ENCODE measurements at regions not wholly inside any gene's neighbourhood (a gene's known extent, or its start where the extent isn't known, plus 50 kb on each side); places are given as distances from the start of the nearest gene placed in this dataset.
"Not testable (repeated sequence)": the region's sequence is repeated elsewhere in the genome, so short reads cannot be mapped to it uniquely, and the experiment has no call there.

GRCh38 chr2:57333221-57333620 lies 713.4 kb upstream of the VRK2 start:
- H3K4me3 ChIP-seq (ENCODE audit: low read depth, low read length), result no peak overlapping the region
- DNase-seq (ENCODE audit: low read depth), result no peak

- H3K4me3 ChIP-seq (ENCODE audit: low read depth, low read length), result no peak overlapping the region
- DNase-seq (ENCODE audit: low read depth), result no peak
These were observed 703.1 kb upstream of the VRK2 start for GRCh38 chr2:57343391-57344006.

GRCh38 chr2:57368190-57368589 lies 678.4 kb upstream of the VRK2 start:
- H3K4me3 ChIP-seq (ENCODE audit: low read depth, low read length), result no peak overlapping the region
- DNase-seq (ENCODE audit: low read depth), result no peak

- DNase-seq (ENCODE audit: low read depth), result peak; percentile 3
These were observed 675.6 kb upstream of the VRK2 start for GRCh38 chr2:57370882-57371585.

GRCh38 chr2:57372237-57372984 lies 674.2 kb upstream of the VRK2 start:
- DNase-seq (ENCODE audit: low read depth), result no peak
- no peak overlapping the region for H3K4me3 ChIP-seq (ENCODE audit: low read depth, low read length)

More at GRCh38 chr2:57370882-57371585, 675.6 kb upstream of the VRK2 start:
- no peak overlapping the region for H3K4me3 ChIP-seq (ENCODE audit: low read depth, low read length)

- DNase-seq (ENCODE audit: low read depth), result peak; percentile 49
- no peak overlapping the region for H3K4me3 ChIP-seq (ENCODE audit: low read depth, low read length)
These were observed 673.1 kb upstream of the VRK2 start for GRCh38 chr2:57373530-57373929.

- no peak for DNase-seq (ENCODE audit: low read depth)
These were observed 669.6 kb upstream of the VRK2 start for GRCh38 chr2:57376985-57377384.

GRCh38 chr2:57386305-57386704 lies 660.3 kb upstream of the VRK2 start:
- H3K4me3 ChIP-seq (ENCODE audit: low read depth, low read length), result no peak overlapping the region
- no peak for DNase-seq (ENCODE audit: low read depth)

More at GRCh38 chr2:57376985-57377384, 669.6 kb upstream of the VRK2 start:
- H3K4me3 ChIP-seq (ENCODE audit: low read depth, low read length), result no peak overlapping the region

- H3K4me3 ChIP-seq (ENCODE audit: low read depth, low read length), result no peak overlapping the region
- DNase-seq (ENCODE audit: low read depth), result no peak
These were observed 650.1 kb upstream of the VRK2 start for GRCh38 chr2:57396355-57397098.

GRCh38 chr2:57397550-57398360 lies 648.9 kb upstream of the VRK2 start:
- no peak overlapping the region for H3K4me3 ChIP-seq (ENCODE audit: low read depth, low read length)
- DNase-seq (ENCODE audit: low read depth), result no peak

- DNase-seq (ENCODE audit: low read depth), result no peak
These were observed 647.5 kb upstream of the VRK2 start for GRCh38 chr2:57399057-57399456.

GRCh38 chr2:57402096-57402495 lies 644.5 kb upstream of the VRK2 start:
- no peak for DNase-seq (ENCODE audit: low read depth)
- H3K4me3 ChIP-seq (ENCODE audit: low read depth, low read length), result no peak overlapping the region

More at GRCh38 chr2:57399057-57399456, 647.5 kb upstream of the VRK2 start:
- no peak overlapping the region for H3K4me3 ChIP-seq (ENCODE audit: low read depth, low read length)

- DNase-seq (ENCODE audit: low read depth), result no peak
- H3K4me3 ChIP-seq (ENCODE audit: low read depth, low read length), result no peak overlapping the region
These were observed 643.9 kb upstream of the VRK2 start for GRCh38 chr2:57402755-57403154.

GRCh38 chr2:57407772-57408201 lies 638.8 kb upstream of the VRK2 start:
- H3K4me3 ChIP-seq (ENCODE audit: low read depth, low read length), result no peak overlapping the region
- DNase-seq (ENCODE audit: low read depth), result no peak

- DNase-seq (ENCODE audit: low read depth), result no peak
- no peak overlapping the region for H3K4me3 ChIP-seq (ENCODE audit: low read depth, low read length)
These were observed 638.0 kb upstream of the VRK2 start for GRCh38 chr2:57408587-57408986.

GRCh38 chr2:57417007-57417406 lies 629.6 kb upstream of the VRK2 start:
- no peak for DNase-seq (ENCODE audit: low read depth)
- no peak overlapping the region for H3K4me3 ChIP-seq (ENCODE audit: low read depth, low read length)

- not testable (repeated sequence) for H3K4me3 ChIP-seq (ENCODE audit: low read depth, low read length); DNase-seq (ENCODE audit: low read depth)
These were observed 627.7 kb upstream of the VRK2 start for GRCh38 chr2:57418859-57419346.

- DNase-seq (ENCODE audit: low read depth), result no peak
These were observed 616.8 kb upstream of the VRK2 start for GRCh38 chr2:57429831-57430230.

GRCh38 chr2:57432528-57432927 lies 614.1 kb upstream of the VRK2 start:
- no peak for DNase-seq (ENCODE audit: low read depth)

More at GRCh38 chr2:57429831-57430230, 616.8 kb upstream of the VRK2 start:
- no peak overlapping the region for H3K4me3 ChIP-seq (ENCODE audit: low read depth, low read length)

More at GRCh38 chr2:57432528-57432927, 614.1 kb upstream of the VRK2 start:
- no peak overlapping the region for H3K4me3 ChIP-seq (ENCODE audit: low read depth, low read length)
